GM18867 (cell line): ENCODE measurements at regions not wholly inside any gene's neighbourhood (a gene's known extent, or its start where the extent isn't known, plus 50 kb on each side); places are given as distances from the start of the nearest gene placed in this dataset.
"Not testable (repeated sequence)": the region's sequence is repeated elsewhere in the genome, so short reads cannot be mapped to it uniquely, and the experiment has no call there.

Experiments used
- ATAC-seq: cut with Tn5 transposase; IDR thresholded peaks from one replicate; pipeline ENCODE4 v1.9.1; 2021; ENCODE audit warnings: mild to moderate bottlenecking, moderate library complexity; ENCODE audit not compliant: unreplicated experiment

GRCh38 chr7:131686833-131687232, 130.4 kb upstream of the PODXL start:
- ATAC-seq: no peak

- ATAC-seq: no peak
These were observed 127.2 kb upstream of the PODXL start for GRCh38 chr7:131683536-131684125.

- ATAC-seq: no peak
These were observed 125.5 kb upstream of the PODXL start for GRCh38 chr7:131681961-131682360.

- not testable (repeated sequence) for ATAC-seq
These were observed 122.6 kb upstream of the PODXL start for GRCh38 chr7:131679071-131679470.

- ATAC-seq: not testable (repeated sequence)
These were observed 120.4 kb upstream of the PODXL start for GRCh38 chr7:131676850-131677249.

- no peak for ATAC-seq
These were observed 117.7 kb upstream of the PODXL start for GRCh38 chr7:131674131-131674530.

- no peak for ATAC-seq
These were observed 117.1 kb upstream of the PODXL start for GRCh38 chr7:131673576-131673975.

- no peak for ATAC-seq
These were observed 114.0 kb upstream of the PODXL start for GRCh38 chr7:131670406-131670805.

- ATAC-seq: no peak
These were observed 111.3 kb upstream of the PODXL start for GRCh38 chr7:131667699-131668098.

GRCh38 chr7:131665021-131665420, 108.6 kb upstream of the PODXL start:
- ATAC-seq: no peak

GRCh38 chr7:131664570-131664969, 108.1 kb upstream of the PODXL start:
- ATAC-seq: no peak

GRCh38 chr7:131662301-131662873, 106.0 kb upstream of the PODXL start:
- ATAC-seq: not testable (repeated sequence)

- no peak for ATAC-seq
These were observed 101.5 kb upstream of the PODXL start for GRCh38 chr7:131657881-131658280.

- ATAC-seq: no peak
These were observed 100.7 kb upstream of the PODXL start for GRCh38 chr7:131656980-131657723.

- no peak for ATAC-seq
These were observed 99.4 kb upstream of the PODXL start for GRCh38 chr7:131655866-131656265.

- ATAC-seq: no peak
These were observed 99.0 kb upstream of the PODXL start for GRCh38 chr7:131655447-131655846.

- ATAC-seq: peak; percentile 80
These were observed 98.4 kb upstream of the PODXL start for GRCh38 chr7:131654668-131655326.

GRCh38 chr7:131654249-131654558, 97.8 kb upstream of the PODXL start:
- ATAC-seq: no peak

GRCh38 chr7:131653418-131654248, 97.2 kb upstream of the PODXL start:
- ATAC-seq: no peak

GRCh38 chr7:131652934-131653333, 96.5 kb upstream of the PODXL start:
- no peak for ATAC-seq

GRCh38 chr7:131652194-131652593, 95.8 kb upstream of the PODXL start:
- ATAC-seq: no peak
